Caco-2 (cell line): ENCODE measurements at regions not wholly inside any gene's neighbourhood (a gene's known extent, or its start where the extent isn't known, plus 50 kb on each side); places are given as distances from the start of the nearest gene placed in this dataset.

Experiments
- BruUV-seq: library from RNA; stranded (reverse); fragments of 400-500 nt; replicated peaks from 2 replicates; lab custom pipeline; 2021; lab: Mats Ljungman, UMichigan
- CTCF ChIA-PET: fragments of 300-600 bp; sonication (Branson Sonifier 250); formaldehyde crosslinking; loops from one replicate; lab custom pipeline; 2022; ENCODE audit warnings: antibody characterized with exemption; lab: Charles Lee
- POLR2A ChIA-PET: fragments of 300-600 bp; sonication (Branson Sonifier 250); formaldehyde crosslinking; loops from one replicate; lab custom pipeline; 2022; ENCODE audit warnings: antibody characterized with exemption; lab: Charles Lee
- DNase-seq, 2 experiments: peaks; one replicate each; pipeline versions ENCODE4 v3.0.0 to v3.0.0-alpha.2; 2020 to 2022
- H3K27me3 ChIP-seq: replicated peaks from 2 replicates; pipeline ENCODE4 v1.6.0; 2011; ENCODE audit warnings: low read length; ENCODE audit not compliant: control insufficient read depth, insufficient read depth
- H3K36me3 ChIP-seq: 2 replicates; pipeline ENCODE4 v1.5.1; 2011; ENCODE audit warnings: low read length; ENCODE audit not compliant: control insufficient read depth, insufficient read depth
- H3K4me1 ChIP-seq: fragments of 250-450 bp; sonication (Bioruptor Pico); 2 replicates; pipeline ENCODE4 v1.5.1; 2020; ENCODE audit warnings: mild to moderate bottlenecking
- H3K4me3 ChIP-seq: 2 replicates; pipeline ENCODE4 v1.5.1; 2011; ENCODE audit warnings: low read depth, mild to moderate bottlenecking, control low read depth, low read length
- H3K9me3 ChIP-seq: fragments of 250-450 bp; sonication (Bioruptor Pico); 2 replicates; pipeline ENCODE4 v1.5.1; 2020; ENCODE audit warnings: mild to moderate bottlenecking, moderate library complexity
- H3K27ac Mint-ChIP-seq: one replicate; pipeline ENCODE4 v1.8.0; 2022; ENCODE audit warnings: mixed read lengths; ENCODE audit not compliant: unreplicated experiment
- H3K27me3 Mint-ChIP-seq: one replicate; pipeline ENCODE4 v1.8.0; 2022; ENCODE audit warnings: mixed read lengths; ENCODE audit not compliant: insufficient read depth, unreplicated experiment
- H3K36me3 Mint-ChIP-seq: one replicate; pipeline ENCODE4 v1.8.0; 2022; ENCODE audit warnings: mild to moderate bottlenecking, mixed read lengths; ENCODE audit not compliant: insufficient read depth, unreplicated experiment
- H3K4me1 Mint-ChIP-seq: one replicate; pipeline ENCODE4 v1.8.0; 2022; ENCODE audit warnings: low read depth, mixed read lengths; ENCODE audit not compliant: unreplicated experiment
- H3K4me3 Mint-ChIP-seq: one replicate; pipeline ENCODE4 v1.8.0; 2022; ENCODE audit warnings: mild to moderate bottlenecking, moderate library complexity, mixed read lengths; ENCODE audit not compliant: unreplicated experiment
- H3K9me3 Mint-ChIP-seq: one replicate; pipeline ENCODE4 v1.8.0; 2022; ENCODE audit warnings: mixed read lengths; ENCODE audit not compliant: unreplicated experiment
- CTCF ChIP-seq, 2 experiments: fragments of 200-600 bp in 1 of 2; IDR thresholded peaks; 1 replicate in 1 of 2; 2 replicates in 1 of 2; pipeline versions ENCODE4 v1.5.1 to v1.8.0; 2011 to 2022; ENCODE audit warnings: antibody characterized with exemption in 1 of 2, control low read depth in 1 of 2, inconsistent platforms in 1 of 2, low read depth in 1 of 2, low read length in 1 of 2, mild to moderate bottlenecking in 1 of 2, moderate library complexity in 1 of 2; ENCODE audit not compliant: insufficient read depth in 1 of 2, severe bottlenecking in 1 of 2, unreplicated experiment in 1 of 2
- intact Hi-C: fragments of 100-400 bp; cut with micrococcal nuclease; formaldehyde crosslinking; loops from one replicate; pipeline ENCODE4 v1.10.0; 2022; ENCODE audit not compliant: unreplicated experiment

DNA sequence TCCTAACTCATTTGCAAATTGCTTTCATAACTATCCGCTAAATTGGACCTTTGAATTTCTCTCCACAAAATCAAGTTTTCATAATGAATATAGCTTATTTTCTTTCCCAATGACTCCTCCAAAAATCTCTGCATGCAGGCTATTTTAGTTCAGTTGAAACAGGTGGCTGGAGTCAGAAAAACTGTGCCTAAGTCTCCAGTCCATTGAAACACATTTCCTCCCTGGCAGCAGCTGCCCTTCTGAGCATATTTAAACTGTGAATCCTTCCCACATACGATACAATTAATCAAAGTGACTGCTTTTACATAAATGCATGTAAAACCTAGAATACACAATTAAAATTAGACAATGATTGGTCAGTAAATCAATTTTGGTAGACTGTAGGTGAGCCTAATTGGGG, 344.6 kb upstream of the MARCKS start:
- intact Hi-C loops, result no loop called here
- H3K36me3 Mint-ChIP-seq, result no peaks in the 10 kb centered on the region
- H3K9me3 Mint-ChIP-seq, result no peaks in the 10 kb centered on the region
- Histone ChIP-seq H3K27me3 (no peaks in the 10 kb centered on the region), H3K9me3 (no peaks in the 10 kb centered on the region), H3K36me3 (no peaks in the 10 kb centered on the region), H3K4me1 (no peaks in the 10 kb centered on the region), H3K4me3 (no peak overlapping the region)
- no peak overlapping the region for H3K27ac Mint-ChIP-seq
- TF ChIP-seq CTCF (IDR thresholded peaks at IDR 0.05; ENCODE audit: insufficient read depth in 1 of 2, low read depth in 1 of 2, low read length in 1 of 2, severe bottlenecking in 1 of 2, unreplicated experiment in 1 of 2), result no peak
- H3K4me1 Mint-ChIP-seq, result no peaks in the 10 kb centered on the region
- CTCF ChIA-PET, result no interaction called here
- POLR2A ChIA-PET, result no interaction called here
- H3K4me3 Mint-ChIP-seq, result no peak overlapping the region
- no peaks in the 10 kb centered on the region for H3K27me3 Mint-ChIP-seq
- no TSS peak for BruUV-seq
- no peak for DNase-seq

GRCh38 chr6:113513086-113513485, 344.1 kb upstream of the MARCKS start:
- no peak overlapping the region for H3K4me3 ChIP-seq
- POLR2A ChIA-PET, result no interaction called here
- no peaks in the 10 kb centered on the region for H3K9me3 Mint-ChIP-seq
- BruUV-seq, result no TSS peak
- H3K4me3 Mint-ChIP-seq, result no peak overlapping the region
- no peaks in the 10 kb centered on the region for H3K4me1 Mint-ChIP-seq
- no peaks in the 10 kb centered on the region for H3K36me3 ChIP-seq
- H3K27me3 Mint-ChIP-seq, result no peaks in the 10 kb centered on the region
- no peaks in the 10 kb centered on the region for H3K36me3 Mint-ChIP-seq
- no peak for DNase-seq
- H3K27ac Mint-ChIP-seq, result no peak overlapping the region
- CTCF ChIA-PET, result no interaction called here
- TF ChIP-seq CTCF (IDR thresholded peaks at IDR 0.05; ENCODE audit: insufficient read depth in 1 of 2, low read depth in 1 of 2, low read length in 1 of 2, severe bottlenecking in 1 of 2, unreplicated experiment in 1 of 2), result no peak
- no peaks in the 10 kb centered on the region for H3K27me3 ChIP-seq
- intact Hi-C loops, result no loop called here
- no peaks in the 10 kb centered on the region for H3K4me1 ChIP-seq
- no peaks in the 10 kb centered on the region for H3K9me3 ChIP-seq

GRCh38 chr6:113522376-113522775, 334.8 kb upstream of the MARCKS start:
- intact Hi-C loops, result no loop called here
- Mint-ChIP-seq H3K27ac (no peak overlapping the region), H3K9me3 (no peaks in the 10 kb centered on the region), H3K27me3 (no peaks in the 10 kb centered on the region), H3K4me1 (peaks cover 15% of the 10 kb centered on the region), H3K4me3 (no peak overlapping the region), H3K36me3 (no peaks in the 10 kb centered on the region)
- no TSS peak for BruUV-seq
- H3K4me3 ChIP-seq, result no peak overlapping the region
- POLR2A ChIA-PET, result no interaction called here
- DNase-seq, result no peak
- peaks cover 10% of the 10 kb centered on the region for H3K9me3 ChIP-seq
- CTCF ChIA-PET, result no interaction called here
- H3K4me1 ChIP-seq, result peaks cover 32% of the 10 kb centered on the region
- no peaks in the 10 kb centered on the region for H3K36me3 ChIP-seq
- no peak for TF ChIP-seq CTCF (IDR thresholded peaks at IDR 0.05; ENCODE audit: insufficient read depth in 1 of 2, low read depth in 1 of 2, low read length in 1 of 2, severe bottlenecking in 1 of 2, unreplicated experiment in 1 of 2)
- no peaks in the 10 kb centered on the region for H3K27me3 ChIP-seq
